WTC11 (cell line): ENCODE measurements at regions not wholly inside any gene's neighbourhood (a gene's known extent, or its start where the extent isn't known, plus 50 kb on each side); places are given as distances from the start of the nearest gene placed in this dataset.

ENCODE experiments used
- ETV6 ChIP-seq: sonication (generic); formaldehyde crosslinking; IDR thresholded peaks from 2 replicates; pipeline ENCODE4 v1.8.1; 2022; ENCODE audit warnings: mild to moderate bottlenecking, missing genetic modification reagents
- ZNF416 ChIP-seq: fragments of 250-450 bp; sonication (Bioruptor Pico); IDR thresholded peaks from 2 replicates; pipeline ENCODE4 v1.9.0; 2021; ENCODE audit warnings: mild to moderate bottlenecking, inconsistent platforms
- TF ChIP-seq, protein P1 (sequence below): fragments of 250-450 bp; sonication (Bioruptor Pico); IDR thresholded peaks from 2 replicates; pipeline ENCODE4 v1.8.0; 2021; ENCODE audit warnings: mild to moderate bottlenecking
- TF ChIP-seq, protein P2 (sequence below): fragments of 200-600 bp; IDR thresholded peaks from 2 replicates; pipeline ENCODE4 v1.8.0; 2022; ENCODE audit warnings: antibody characterized with exemption
- TF ChIP-seq, protein P3 (sequence below): sonication (generic); formaldehyde crosslinking; IDR thresholded peaks from 2 replicates; pipeline ENCODE4 v1.8.1; 2022; ENCODE audit warnings: missing genetic modification reagents, borderline replicate concordance
- TF ChIP-seq, protein P4 (sequence below): sonication (generic); formaldehyde crosslinking; IDR thresholded peaks from 2 replicates; pipeline ENCODE4 v1.8.1; 2023; ENCODE audit warnings: mild to moderate bottlenecking, missing genetic modification reagents, moderate library complexity

- TF ChIP-seq, protein P1, sequence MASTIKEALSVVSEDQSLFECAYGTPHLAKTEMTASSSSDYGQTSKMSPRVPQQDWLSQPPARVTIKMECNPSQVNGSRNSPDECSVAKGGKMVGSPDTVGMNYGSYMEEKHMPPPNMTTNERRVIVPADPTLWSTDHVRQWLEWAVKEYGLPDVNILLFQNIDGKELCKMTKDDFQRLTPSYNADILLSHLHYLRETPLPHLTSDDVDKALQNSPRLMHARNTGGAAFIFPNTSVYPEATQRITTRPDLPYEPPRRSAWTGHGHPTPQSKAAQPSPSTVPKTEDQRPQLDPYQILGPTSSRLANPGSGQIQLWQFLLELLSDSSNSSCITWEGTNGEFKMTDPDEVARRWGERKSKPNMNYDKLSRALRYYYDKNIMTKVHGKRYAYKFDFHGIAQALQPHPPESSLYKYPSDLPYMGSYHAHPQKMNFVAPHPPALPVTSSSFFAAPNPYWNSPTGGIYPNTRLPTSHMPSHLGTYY: no peak
- TF ChIP-seq, protein P2, sequence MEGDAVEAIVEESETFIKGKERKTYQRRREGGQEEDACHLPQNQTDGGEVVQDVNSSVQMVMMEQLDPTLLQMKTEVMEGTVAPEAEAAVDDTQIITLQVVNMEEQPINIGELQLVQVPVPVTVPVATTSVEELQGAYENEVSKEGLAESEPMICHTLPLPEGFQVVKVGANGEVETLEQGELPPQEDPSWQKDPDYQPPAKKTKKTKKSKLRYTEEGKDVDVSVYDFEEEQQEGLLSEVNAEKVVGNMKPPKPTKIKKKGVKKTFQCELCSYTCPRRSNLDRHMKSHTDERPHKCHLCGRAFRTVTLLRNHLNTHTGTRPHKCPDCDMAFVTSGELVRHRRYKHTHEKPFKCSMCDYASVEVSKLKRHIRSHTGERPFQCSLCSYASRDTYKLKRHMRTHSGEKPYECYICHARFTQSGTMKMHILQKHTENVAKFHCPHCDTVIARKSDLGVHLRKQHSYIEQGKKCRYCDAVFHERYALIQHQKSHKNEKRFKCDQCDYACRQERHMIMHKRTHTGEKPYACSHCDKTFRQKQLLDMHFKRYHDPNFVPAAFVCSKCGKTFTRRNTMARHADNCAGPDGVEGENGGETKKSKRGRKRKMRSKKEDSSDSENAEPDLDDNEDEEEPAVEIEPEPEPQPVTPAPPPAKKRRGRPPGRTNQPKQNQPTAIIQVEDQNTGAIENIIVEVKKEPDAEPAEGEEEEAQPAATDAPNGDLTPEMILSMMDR: no peak
- TF ChIP-seq, protein P3, sequence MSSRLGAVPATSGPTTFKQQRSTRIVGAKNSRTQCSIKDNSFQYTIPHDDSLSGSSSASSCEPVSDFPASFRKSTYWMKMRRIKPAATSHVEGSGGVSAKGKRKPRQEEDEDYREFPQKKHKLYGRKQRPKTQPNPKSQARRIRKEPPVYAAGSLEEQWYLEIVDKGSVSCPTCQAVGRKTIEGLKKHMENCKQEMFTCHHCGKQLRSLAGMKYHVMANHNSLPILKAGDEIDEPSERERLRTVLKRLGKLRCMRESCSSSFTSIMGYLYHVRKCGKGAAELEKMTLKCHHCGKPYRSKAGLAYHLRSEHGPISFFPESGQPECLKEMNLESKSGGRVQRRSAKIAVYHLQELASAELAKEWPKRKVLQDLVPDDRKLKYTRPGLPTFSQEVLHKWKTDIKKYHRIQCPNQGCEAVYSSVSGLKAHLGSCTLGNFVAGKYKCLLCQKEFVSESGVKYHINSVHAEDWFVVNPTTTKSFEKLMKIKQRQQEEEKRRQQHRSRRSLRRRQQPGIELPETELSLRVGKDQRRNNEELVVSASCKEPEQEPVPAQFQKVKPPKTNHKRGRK (CRISPR knock-in tag): no peak
- TF ChIP-seq, protein P4, sequence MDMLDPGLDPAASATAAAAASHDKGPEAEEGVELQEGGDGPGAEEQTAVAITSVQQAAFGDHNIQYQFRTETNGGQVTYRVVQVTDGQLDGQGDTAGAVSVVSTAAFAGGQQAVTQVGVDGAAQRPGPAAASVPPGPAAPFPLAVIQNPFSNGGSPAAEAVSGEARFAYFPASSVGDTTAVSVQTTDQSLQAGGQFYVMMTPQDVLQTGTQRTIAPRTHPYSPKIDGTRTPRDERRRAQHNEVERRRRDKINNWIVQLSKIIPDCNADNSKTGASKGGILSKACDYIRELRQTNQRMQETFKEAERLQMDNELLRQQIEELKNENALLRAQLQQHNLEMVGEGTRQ: no peak
- no peak for TF ChIP-seq ZNF416 (CRISPR knock-in tag)
- TF ChIP-seq ETV6 (CRISPR knock-in tag): no peak
Observed at GRCh38 chr5:115381911-115382662, 85.6 kb upstream of the CCDC112 start.
